GM18873 (cell line): ENCODE measurements at regions not wholly inside any gene's neighbourhood (a gene's known extent, or its start where the extent isn't known, plus 50 kb on each side); places are given as distances from the start of the nearest gene placed in this dataset.

Source experiments
- ATAC-seq: cut with Tn5 transposase; IDR thresholded peaks from one replicate; pipeline ENCODE4 v1.9.1; 2021; ENCODE audit warnings: mild to moderate bottlenecking, moderate library complexity, moderate number of reproducible peaks; ENCODE audit not compliant: unreplicated experiment, low FRiP score

DNA sequence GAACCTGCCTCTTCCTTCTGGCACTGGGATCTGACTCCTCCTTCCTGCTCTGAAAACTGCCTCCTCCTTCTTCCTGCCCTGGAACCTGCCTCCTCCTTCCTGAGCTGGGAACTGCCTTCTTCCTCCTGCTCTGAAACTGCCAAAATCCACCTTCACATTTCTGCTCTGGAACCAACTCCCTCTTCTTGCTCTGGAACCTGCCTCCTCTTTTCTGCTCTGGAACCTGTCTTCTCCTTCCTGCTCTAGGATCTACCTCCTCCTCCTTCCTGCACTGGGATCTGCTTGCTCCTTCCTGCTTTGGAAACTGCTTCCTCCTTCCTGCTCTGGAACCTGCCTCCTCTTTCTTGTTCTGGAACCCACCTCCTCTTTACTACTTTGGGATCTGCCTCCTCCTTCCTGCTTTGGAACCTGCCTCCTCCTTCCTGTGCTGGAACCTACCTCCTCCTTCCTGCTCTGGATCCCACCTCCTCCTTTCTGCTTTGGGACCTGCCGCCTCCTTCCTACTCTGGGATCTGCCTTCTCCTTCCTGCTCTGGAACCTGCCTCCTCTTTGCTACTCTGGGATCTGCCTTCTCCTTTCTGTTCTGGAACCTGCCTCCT lies 315.5 kb downstream of the PRL start:
- no peak for ATAC-seq

DNA sequence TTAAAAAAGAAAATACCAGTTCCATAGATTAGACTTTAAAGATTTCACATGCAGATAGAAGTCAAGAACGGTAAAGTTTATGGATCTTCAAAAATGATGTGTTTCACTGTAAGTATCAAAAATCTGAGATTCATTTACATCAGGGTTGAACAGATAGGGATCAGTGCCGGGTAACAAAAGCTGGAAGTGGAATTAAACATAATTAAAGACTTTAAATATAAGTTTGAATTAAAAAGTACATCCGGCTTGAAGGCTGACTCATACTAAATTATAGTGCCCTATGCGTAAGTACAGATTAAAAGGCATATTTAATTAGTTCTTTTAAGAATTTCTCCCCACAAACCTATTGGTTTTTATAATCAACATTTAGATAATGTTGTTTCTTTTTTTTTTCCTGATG lies 312.7 kb downstream of the PRL start:
- ATAC-seq: no peak

DNA sequence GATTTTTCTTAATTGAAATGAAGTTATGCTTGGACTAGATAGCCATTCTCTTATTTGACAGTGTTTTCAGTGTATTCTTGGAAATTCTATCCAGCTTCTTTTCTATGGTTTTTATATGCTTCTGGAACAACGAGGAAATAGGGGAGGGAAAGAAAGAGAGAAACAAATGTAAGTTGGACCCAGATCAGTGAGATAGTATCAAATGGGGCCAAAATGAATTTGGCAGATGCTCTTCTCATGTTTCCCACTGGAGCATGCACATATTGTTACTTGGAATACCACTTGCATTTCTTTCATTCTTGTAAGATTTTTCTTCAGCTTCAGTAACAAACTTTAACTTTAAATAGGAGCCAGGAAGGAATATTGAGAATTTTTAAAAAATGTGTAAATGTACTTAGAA lies 312.3 kb downstream of the PRL start:
- ATAC-seq: no peak

GRCh38 chr6:21985904-21986303 lies 310.9 kb downstream of the PRL start:
- ATAC-seq: no peak

GRCh38 chr6:21986703-21987102 lies 310.1 kb downstream of the PRL start:
- ATAC-seq: no peak

GRCh38 chr6:21987501-21987957 lies 309.3 kb downstream of the PRL start:
- no peak for ATAC-seq

GRCh38 chr6:21990577-21990976 lies 306.3 kb downstream of the PRL start:
- no peak for ATAC-seq

DNA sequence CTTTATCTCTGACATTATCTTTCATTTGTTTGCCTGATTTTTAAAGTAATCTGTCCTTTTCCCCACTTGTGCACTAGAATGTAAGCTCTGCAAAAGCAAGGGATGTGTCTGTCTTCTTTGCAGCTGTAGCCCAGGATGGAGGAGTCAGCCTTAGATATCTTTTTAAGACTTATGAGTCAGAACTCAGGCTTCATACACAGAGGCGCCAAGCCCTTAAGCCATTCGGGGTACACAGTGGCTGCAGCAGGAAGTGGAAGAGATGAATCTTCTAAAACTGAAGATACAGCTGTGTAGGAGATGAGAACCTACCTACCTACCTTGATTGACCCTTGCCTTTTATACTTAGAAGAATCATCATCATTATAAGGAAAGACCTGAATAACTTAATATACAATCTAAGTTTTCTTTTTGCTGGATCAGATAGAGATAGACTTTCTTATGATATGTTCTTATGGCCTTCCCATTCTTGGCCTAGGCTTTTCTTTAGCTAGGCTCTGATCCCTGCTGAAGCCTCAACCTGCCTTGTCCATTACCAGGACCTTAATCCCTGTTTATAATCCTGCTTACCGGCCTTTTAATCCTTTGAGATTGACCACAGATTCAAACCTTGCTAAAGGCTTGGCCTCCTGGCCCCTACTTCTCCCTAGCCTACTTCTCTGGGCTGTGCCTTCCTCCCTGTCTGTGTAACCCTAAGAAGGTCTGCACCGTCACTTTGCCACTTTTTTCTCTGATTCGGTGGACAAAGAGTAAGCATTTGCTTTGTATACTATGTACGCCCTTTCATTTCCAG lies 304.5 kb downstream of the PRL start:
- no peak for ATAC-seq

GRCh38 chr6:21993841-21994240 lies 303.0 kb downstream of the PRL start:
- ATAC-seq: no peak

GRCh38 chr6:21994821-21995220 lies 302.0 kb downstream of the PRL start:
- ATAC-seq: no peak

GRCh38 chr6:21995318-21995717 lies 301.5 kb downstream of the PRL start:
- no peak for ATAC-seq

GRCh38 chr6:21996425-21997118 lies 300.3 kb downstream of the PRL start:
- ATAC-seq: no peak

DNA sequence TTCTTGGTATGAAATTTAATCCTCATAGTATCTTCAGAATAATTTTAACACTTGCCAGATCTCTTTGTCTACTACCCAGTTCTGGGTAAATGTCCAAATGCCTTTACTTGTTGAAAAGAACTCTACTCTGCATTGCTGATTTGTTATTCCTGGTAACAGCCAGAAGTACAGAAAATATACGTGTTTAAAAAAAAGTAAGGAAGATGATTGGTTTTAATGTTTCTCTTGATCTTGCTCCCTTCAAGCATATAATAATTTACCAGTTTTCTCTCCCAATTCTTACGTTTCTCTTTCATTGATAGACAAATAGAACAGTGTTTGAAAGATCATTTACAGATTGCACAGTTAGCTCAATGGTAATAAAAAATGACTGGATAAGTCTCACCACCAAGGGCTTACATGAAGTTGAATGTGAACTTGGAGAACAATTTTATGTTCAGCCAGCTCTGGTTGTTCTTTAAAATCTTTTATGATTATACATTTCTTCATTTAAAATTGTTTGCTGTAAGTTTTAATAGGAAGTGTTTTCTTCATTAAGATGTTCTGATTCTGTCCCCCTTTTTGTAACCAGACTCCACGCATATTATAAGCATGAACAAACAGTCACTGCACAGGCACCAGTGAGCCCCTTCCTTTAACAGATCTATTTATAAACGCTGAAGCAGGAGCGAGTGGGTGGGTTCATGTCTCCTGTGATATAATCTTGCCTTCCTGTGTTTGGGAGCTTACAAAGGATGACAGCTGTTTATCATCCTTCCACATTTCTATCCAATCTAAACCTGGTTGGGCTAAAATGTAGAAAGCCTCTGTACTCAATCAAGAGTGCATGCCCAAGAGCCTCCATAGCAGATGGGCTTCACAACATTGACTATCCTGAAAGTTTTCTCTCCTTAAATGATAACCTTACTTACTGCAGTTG lies 299.5 kb downstream of the PRL start:
- ATAC-seq: no peak

DNA sequence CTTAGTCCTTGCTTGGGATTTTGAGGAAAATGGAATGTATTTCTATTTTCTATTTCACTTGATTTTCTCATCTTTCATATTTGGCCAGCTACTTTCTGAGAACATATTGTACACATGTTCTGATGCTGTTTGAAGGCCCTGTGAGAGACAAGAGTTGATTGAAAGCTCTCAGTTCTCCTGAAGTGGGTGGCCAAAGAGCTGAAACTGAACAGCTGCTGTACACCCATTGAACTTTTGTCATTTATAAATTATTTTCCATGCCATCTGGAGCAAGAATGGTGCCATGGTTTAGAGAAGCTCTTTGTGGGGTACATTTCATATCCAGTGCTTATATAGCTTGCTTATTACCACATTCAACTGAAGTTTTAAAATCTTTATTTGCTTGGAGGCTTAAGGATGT lies 298.3 kb downstream of the PRL start:
- ATAC-seq: no peak

GRCh38 chr6:21999012-21999528 lies 297.8 kb downstream of the PRL start:
- no peak for ATAC-seq

GRCh38 chr6:21999741-22000140 lies 297.1 kb downstream of the PRL start:
- no peak for ATAC-seq

DNA sequence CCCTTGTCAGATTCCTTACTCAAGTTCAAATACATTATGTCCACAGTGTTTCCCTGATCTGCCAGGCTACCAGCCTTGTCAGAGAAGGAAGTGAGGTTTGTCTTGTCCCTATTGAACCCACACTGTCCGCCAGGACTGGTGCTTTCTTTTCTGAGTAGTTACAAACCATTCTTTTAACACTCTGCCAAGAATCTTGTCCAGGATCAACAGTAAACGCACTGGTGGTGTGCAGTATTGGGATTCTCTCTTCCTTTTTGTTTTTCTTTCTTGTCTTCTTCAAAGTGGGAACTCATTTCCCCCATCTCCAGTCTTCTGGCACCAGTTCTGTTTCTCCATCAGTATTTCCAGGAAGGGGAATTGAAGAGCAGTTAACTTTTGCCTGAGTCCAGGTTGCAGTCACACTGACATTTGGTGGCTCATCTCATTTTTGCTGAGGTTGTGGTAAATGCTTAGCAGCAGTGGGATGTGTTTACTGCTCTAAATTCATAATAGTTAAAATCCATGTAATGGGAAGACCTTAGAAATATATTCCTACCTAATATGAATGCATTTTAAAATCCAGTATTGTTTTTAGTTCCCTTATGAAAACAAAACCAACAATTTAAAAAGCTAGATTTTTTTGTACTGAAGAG lies 295.3 kb downstream of the PRL start:
- no peak for ATAC-seq

GRCh38 chr6:22003287-22003686 lies 293.5 kb downstream of the PRL start:
- ATAC-seq: no peak

- ATAC-seq: no peak
These were observed 290.0 kb downstream of the PRL start for GRCh38 chr6:22006795-22007194.

DNA sequence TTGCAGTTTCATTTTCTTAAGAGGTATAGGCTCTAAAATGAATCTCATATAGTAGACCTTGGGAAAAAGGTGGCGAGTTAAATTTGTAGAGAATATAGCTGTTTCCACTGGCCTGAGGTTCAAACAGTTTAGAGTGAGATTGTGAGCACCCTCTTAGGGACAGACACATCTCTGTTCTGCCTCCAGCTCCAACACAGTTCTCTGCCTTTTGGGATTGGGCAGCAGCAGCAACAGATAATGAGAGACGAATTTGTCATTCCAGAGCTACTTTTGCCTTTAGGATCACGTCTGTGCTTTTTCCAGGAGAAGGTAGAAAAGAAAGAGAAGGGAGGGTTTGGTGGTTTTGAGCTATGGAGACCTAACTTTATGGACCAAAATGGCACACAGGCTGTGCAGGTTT lies 289.4 kb downstream of the PRL start:
- ATAC-seq: no peak
